8988T (cell line): ENCODE measurements at regions not wholly inside any gene's neighbourhood (a gene's known extent, or its start where the extent isn't known, plus 50 kb on each side); places are given as distances from the start of the nearest gene placed in this dataset.
A peak's percentile ranks its signal among the peaks of the same experiment; 100 is the strongest.
"Not testable (repeated sequence)": the region's sequence is repeated elsewhere in the genome, so short reads cannot be mapped to it uniquely, and the experiment has no call there.

ENCODE experiments used
- DNase-seq: peaks from one replicate; pipeline ENCODE4 v3.0.0; 2011

DNA sequence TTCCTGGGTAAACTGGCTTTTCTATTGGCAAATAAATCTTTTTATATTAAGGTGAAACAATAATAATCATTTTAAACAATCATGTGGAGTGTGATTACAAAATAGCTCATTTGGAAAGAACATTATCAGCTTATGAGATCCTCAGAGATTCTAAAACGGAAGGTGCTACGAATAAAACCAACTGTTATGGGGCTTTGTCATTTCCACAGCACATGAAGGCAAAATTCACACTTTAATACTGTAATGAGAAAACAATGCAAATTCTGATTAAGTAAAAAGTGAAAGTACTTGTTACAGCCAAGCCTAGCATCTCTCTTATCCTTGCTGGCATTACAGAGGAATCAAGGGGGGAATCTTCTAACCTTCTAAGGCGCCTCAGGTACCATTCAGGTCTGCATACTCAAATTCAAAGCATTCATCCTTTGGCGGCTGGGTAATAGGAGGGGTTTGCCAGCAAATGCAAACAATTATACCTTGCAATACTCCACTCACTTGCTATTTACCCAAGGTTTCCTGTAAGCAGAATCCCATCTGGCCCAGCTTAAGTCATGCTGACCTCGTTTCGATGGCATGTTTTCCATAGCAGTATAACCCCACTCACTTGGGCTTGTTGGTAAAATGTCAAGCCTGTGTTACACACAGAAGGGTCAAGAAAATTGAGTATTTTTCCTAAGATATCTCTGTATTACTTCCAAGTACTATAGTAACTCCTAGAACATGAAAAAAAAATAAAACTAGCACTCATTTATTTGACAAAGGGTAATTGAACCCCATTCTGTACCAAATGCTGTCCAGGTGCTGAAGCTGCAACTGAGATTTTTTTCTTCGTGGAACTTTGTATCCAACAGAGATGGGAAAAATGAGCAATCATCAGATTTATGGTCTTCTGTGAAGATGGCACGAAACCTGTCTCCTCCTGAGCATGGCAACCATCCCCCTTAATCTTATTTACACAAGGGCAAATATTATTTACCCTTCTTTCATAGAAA is 183.7 kb upstream of the LMCD1 start:
- DNase-seq = no peak

DNA sequence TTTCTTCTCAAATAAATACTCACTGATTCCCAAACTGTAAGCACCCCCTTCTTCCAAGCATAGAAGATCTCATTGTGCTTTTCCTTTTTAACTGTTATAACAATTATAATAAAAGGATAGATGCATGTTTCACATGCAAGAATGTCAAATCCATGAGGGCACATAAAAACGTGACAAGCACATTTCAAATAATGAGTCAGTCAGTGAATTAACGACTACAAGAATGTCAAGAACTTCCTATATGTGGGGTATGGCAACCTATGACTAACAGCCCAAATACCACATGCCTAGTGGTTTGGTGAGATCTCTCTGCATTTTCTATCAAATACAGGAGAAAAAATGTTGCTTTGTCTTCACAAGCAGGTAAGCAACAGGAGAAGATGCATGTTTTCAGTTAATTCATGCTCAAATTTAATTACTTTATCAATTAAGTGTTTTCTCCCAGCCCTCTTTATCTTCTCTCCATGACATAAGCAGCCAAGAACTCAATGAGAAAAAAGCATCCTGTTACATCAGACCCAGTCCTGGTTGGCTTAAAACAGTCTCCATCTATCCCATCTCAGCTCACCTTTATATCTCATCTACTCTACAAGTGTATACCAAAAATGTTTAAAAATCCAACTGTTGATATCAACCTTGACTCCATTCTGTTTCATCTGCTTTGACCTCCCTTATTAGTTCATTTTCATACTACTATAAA is 181.5 kb upstream of the LMCD1 start:
- peak; percentile 22 for DNase-seq

DNA sequence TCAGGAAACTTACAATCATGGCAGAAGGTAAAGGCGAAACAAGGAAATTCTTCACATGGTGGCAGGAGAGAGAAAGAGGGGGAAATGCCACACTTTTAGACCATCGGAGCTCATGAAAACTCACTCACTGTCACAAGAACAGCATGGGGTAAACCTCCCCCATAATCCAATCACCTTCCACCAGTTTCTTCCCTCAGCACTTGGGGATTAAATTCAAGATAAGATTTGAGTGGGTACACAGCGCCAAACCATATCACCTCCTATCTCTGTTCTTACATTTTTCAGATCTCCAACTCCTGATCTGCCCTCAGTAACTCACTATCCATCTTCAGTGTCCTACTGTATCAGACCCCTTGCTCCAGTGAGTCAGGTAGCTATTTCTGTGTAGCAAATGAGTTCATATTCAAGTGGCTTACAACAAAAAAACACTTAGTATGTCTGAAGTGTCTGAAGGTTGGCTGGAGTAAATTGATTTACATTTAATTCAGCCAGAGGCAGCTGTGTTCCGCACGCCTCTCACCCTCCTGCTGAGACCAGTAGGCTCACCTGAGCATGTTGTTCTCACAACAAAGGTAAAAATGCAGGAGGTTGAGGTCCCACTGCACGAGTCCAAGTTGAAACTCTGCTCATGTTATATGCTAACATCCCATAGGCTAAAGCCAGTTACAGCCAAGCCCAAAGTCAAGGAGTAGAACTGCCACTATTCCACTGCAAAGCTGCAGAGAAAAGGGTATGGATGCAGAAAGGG is 180.7 kb upstream of the LMCD1 start:
- DNase-seq = no peak

- DNase-seq = peak; percentile 53
Observed at GRCh38 chr3:8324747-8325146, 176.9 kb upstream of the LMCD1 start.

DNA sequence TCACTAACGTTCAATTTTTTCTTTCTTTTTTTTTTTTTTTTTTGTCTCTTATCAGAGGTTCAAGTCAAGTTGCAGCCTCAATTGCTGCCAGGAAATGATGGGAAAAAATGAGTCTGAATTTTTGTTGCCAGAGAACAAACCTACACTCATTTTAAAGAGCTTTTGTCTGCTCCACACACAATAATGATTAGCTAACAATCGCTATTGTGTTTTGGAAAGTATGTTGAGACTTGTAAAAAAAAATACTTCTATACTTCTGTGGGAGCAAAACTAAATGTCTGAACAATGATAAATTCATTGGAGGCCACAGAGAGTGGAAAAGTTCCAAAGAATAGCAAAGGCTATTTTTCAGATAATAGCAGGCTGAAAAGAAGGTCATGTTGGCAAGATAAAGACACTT is 176.3 kb upstream of the LMCD1 start:
- no peak for DNase-seq

- not testable (repeated sequence) for DNase-seq
Observed at GRCh38 chr3:8325833-8326232, 175.8 kb upstream of the LMCD1 start.

- DNase-seq = no peak
Observed at GRCh38 chr3:8327739-8328138, 173.9 kb upstream of the LMCD1 start.

DNA sequence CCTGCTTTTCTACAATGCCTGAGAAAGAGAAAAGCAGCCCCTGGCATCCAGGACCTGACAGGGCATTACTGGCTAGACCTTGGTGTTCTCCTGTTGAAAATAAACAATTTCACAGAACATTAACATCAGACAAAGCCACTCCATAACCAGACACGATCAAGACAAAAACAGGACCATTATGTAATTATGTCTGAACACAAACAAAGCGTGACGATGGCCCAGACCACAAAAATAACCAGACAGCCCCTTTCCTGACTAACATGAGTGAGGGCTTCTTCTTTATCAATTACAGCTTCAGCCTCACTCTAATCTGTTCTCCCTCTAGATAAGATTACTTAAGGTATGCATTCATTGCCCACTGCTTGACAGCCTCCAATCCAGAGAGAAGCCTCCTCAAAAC is 172.7 kb upstream of the LMCD1 start:
- no peak for DNase-seq

DNA sequence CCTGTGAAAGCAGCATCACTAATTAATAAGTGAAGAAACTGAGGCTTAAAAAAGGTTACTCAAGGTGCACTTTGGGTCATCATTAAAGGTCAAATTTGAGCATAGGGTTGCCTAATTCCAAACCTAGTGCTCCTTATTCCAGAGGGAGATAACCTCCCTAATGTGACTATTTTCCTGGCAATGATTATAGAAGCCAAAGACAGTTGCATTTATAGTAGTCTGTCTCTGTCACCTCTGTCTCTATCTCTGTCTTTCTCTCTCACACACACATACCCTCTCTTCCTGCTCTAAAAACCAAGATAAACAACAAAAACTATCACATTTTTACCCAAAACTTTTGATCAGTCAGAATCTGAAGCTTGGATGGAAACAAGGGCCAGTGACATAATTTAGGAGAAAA is 172.0 kb upstream of the LMCD1 start:
- DNase-seq = no peak

DNA sequence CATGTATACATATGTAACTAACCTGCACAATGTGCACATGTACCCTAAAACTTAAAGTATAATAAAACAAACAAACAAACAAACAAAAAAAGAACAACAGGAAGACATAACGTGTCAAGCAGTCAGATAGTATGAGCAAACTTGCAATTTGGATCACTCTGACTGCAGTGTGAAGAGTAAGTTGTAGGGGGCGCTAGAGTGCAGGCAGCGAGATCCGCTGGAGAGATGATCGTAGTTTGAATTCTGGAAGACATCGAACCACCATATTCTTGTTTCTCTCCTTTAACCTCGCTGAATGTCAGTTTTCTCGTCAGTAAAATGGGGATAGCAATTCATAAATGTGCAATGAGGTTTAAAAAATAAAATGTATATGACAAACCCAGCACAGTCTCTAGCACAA is 165.2 kb upstream of the LMCD1 start:
- no peak for DNase-seq

DNA sequence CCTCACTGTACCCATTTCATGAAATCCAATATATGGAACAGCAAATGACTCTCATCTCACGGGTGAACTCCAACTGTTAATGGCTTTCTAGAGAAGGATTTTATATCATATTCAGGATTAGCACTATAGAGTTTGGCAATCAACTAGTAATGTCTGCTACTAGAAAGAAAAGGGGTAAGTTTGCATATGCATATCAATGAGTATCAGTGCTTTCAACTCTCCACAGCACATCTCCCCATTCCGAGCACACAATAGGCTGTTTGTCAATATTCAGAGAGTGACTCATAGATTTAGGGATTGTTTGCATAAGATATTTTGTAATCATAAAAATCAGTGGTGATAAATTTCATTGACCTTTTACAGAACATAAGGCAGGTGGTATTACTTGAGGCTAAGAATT is 163.2 kb upstream of the LMCD1 start:
- no peak for DNase-seq

DNA sequence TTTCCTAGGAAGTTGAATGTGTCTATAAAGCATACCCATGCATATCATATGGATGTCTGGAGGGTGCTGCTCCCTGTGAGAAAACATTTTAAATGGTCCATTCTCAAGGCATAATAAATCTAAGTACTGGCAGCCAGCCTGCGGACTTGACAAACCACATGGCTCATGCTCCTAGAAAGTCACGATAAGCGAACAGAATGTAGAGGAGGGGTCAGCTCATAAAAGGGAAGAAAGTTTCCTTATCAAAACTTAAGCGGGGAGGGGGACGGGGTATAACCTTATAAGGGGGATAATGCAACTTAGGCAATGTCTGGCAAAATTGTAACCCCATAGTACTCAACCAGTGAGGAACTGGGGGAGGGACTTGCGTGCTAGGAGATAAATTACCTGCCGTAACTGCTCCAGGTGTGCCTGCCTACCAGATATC is 159.8 kb upstream of the LMCD1 start:
- DNase-seq = no peak

GRCh38 chr3:8343058-8343457 is 158.6 kb upstream of the LMCD1 start:
- DNase-seq = no peak

DNA sequence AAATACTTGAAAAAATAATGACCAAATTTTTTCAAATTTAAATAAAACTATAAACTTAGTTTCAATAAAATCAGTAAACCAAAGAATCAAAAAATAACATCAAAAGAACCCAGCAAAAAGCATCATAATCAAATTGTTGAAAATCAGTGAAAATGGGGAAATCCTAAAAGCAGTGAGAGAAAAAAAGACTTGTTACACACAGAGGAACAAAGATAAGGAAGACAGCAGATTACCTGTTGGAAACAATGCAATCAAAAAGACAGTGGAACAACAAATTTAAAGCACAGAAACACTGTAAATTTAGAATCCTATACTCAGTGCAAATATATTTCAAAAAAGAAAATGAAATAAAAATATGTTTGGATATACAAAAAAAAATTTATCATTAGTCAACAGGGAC is 156.2 kb upstream of the LMCD1 start:
- DNase-seq = no peak

DNA sequence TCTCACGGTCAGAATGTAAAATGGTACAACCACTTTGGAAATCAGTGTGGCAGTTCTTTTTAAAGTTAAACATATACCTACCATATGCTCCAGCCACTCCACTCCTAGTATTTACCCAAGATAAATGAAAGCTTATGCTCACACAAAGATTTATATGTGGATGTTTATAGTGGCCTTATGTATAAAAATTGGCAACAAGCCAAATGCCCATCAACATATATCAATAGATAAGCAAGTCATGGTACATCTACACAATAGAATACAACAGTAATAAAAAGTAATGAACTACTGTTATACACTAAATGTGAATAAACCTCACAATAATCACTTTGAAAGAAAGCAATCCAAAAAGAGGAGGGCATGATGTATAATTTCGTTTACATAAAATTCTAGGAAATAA is 153.5 kb upstream of the LMCD1 start:
- DNase-seq = no peak

DNA sequence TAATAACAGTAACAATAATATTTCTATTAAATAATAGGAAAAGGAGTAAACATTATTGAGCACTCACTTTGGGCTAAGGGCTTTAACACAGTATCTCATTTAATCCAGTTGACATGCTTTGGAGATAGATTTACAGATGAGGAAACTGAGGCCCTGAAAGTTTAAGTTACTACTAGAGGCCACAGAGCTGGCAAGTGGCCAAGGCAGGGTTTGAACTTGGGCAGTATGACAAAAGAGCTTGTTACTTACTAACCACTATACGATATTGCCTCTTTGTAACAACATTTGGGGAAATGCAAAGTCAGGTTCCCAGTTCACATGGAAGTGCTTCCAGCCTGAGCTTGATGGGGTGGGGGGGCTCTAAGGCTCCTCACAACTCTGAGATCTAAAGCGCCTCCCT is 149.1 kb upstream of the LMCD1 start:
- no peak for DNase-seq

GRCh38 chr3:8353364-8353763 is 148.3 kb upstream of the LMCD1 start:
- no peak for DNase-seq

DNA sequence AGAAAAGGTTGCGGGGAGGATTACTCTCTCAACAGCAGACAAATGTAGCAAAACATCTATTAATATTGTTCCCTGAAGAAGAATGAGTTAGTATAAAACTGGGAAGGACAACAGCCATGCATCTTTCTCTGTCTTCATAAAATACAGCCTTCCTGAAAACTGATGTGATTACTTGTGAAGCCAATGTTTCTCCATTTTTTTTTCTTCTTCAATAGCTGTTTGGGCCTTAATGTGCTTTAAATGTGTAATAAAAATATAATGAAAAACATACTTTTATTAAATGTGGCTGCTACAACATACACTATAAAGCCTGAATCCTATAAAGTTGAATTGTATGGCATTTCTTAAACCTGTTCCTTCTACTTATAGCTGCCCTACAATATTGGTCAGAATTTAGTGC is 146.3 kb upstream of the LMCD1 start:
- no peak for DNase-seq

DNA sequence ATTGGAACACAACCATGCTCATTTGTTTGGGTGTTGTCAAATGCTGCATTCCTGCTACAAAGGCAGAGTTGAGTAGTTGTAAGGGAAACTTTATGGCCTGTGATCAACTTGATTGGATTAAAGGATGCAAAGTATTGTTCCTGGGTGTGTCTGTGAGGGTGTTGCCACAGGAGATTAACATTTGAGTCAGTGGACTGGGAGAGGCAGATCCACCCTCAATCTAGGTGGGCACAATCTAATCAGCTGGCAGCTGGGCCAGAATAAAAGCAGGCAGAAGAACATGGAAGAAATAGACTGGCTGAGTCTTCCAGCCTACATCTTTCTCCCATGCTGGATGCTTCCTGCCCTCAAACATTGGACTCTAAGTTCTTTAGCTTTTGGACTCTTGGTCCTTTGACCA is 145.6 kb upstream of the LMCD1 start:
- DNase-seq = not testable (repeated sequence)

DNA sequence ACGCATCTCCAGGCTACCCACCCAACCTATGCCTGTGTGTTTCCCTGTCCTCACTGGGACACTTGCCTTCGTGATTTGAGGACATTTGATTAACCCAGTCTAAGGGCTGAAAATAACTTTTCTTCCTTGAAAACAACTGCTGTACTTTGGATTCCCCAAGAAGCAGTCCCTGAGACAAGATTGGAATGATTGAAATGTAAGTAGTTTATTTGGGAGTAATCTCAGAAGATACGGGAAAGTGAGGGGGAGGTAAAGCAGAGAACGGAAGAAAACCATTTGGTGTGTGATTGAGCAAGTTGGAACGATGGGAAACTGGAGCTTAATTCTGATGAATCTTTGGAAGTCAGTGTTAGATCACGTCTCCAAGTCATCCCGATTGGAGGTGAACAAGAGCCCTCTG is 143.8 kb upstream of the LMCD1 start:
- DNase-seq = no peak

DNA sequence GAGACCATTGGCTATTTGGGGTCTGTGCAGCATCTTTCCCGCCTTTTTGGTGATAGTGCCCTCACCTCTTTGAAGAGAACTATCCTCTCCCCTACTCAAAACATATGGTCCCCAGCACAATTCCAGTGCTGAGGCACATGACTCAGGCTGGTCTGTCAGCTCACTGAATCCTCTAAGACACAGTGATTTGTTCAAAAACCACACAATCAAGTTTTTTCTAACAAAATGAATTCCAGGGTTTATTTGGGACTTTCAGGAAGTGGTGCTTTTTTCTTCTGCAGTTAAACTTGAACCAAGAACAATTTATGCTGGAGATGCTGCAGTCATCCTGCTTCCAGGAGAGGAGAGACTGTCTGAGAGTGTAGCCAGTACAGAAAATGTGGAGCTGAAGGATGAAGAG is 142.5 kb upstream of the LMCD1 start:
- no peak for DNase-seq

GRCh38 chr3:8363200-8363599 is 138.4 kb upstream of the LMCD1 start:
- DNase-seq = no peak

DNA sequence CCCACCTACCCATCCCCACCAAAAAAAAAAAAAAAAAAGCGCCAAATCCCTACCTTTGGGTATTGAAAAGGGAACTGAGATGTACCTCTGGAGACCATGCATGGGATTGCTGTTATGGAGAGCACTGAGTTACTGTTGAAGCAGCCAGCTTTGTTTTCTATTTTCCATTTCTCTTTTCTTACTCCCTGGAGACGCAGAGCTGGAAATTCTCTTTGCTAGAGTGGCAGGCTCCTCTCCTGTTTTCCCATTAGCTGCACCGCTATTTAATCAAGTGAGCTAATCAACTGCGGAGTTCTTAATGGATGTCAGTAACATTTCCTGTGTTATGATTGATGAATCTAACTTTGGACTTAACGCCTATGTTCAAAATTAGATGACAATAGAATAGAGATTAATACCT is 136.1 kb upstream of the LMCD1 start:
- DNase-seq = no peak
